ENCODE measurements at regions not wholly inside any gene's neighbourhood (a gene's known extent, or its start where the extent isn't known, plus 50 kb on each side); places are given as distances from the start of the nearest gene placed in this dataset.

- no peak for ATAC-seq
- H3K27ac ChIP-seq, result no peak overlapping the region
- no peak overlapping the region for H3K4me3 ChIP-seq
- 90 to 92% (median 91%) methylated on average over 7 of the region's 7 CpGs for WGBS, 4 donors
- H3K27me3 ChIP-seq, result no peaks in the 10 kb centered on the region
- intact Hi-C loops (cut with DNase I), result no loop called here
- no peaks in the 10 kb centered on the region for H3K9me3 ChIP-seq
- H3K4me1 ChIP-seq, result no peaks in the 10 kb centered on the region
- no peak for DNase-seq
- H3K36me3 ChIP-seq, result no peaks in the 10 kb centered on the region
- TF ChIP-seq POLR2A (IDR thresholded peaks at IDR 0.05) (no peak), CTCF (IDR thresholded peaks at IDR 0.05) (no peak)
These were observed 111.2 kb upstream of the CFAP20DC start for GRCh38 chr3:59161048-59161447.

DNA sequence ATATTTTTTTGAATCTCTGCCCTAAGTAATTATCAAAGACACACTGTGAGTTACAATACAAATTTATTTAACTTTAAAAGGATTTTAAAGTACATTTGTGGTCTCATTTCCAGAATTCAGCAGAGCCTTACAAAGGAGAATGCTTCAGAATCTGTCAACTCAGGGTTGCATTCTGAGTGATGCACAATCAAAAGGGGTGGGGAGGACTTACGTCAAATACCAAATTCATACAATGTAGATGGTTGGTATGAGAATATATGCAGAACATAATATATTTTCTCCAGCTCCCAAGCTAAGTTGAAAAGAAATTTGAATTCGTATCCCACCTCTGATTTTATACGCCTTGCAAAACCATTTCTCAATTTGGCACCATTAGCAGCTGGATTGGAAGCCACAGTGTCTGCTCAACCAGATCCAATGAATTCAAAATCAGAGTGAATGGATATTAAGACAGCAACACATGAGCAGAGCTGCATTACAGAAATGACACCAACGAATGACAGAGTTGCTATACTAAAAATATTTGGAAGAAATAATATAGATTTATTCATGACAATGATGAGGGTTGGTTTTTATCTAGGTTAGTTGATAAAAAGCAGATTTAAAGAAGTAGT lies 110.4 kb upstream of the CFAP20DC start:
- intact Hi-C loops (cut with DNase I), result no loop called here
- ATAC-seq, result no peak

GRCh38 chr3:59153648-59154047 lies 103.8 kb upstream of the CFAP20DC start:
- ATAC-seq, result no peak
- Histone ChIP-seq H3K9me3 (peaks cover 0 to 7% (median under 1%) of the 10 kb centered on the region in 12 donors), H3K4me1 (no peaks in the 10 kb centered on the region), H3K27me3 (no peaks in the 10 kb centered on the region), H3K4me3 (no peak overlapping the region), H3K27ac (no peak overlapping the region), H3K36me3 (no peaks in the 10 kb centered on the region)
- 45 to 71% (median 52%) methylated on average over 1 of the region's 1 CpG for WGBS, 4 donors
- DNase-seq, result no peak
- no peak for TF ChIP-seq POLR2A (IDR thresholded peaks at IDR 0.05)
- intact Hi-C loops (cut with DNase I), result no loop called here

More for the DNA sequence above, 110.4 kb upstream of the CFAP20DC start:
- Histone ChIP-seq H3K36me3 (no peaks in the 10 kb centered on the region), H3K27me3 (no peaks in the 10 kb centered on the region), H3K9me3 (no peaks in the 10 kb centered on the region), H3K27ac (no peak overlapping the region), H3K4me1 (no peaks in the 10 kb centered on the region), H3K4me3 (no peak overlapping the region)
- 85 to 88% (median 86%) methylated on average over 4 of the region's 4 CpGs for WGBS, 4 donors
- no peak for TF ChIP-seq CTCF (IDR thresholded peaks at IDR 0.05)
- no peak for TF ChIP-seq POLR2A (IDR thresholded peaks at IDR 0.05)
- DNase-seq, result no peak

DNA sequence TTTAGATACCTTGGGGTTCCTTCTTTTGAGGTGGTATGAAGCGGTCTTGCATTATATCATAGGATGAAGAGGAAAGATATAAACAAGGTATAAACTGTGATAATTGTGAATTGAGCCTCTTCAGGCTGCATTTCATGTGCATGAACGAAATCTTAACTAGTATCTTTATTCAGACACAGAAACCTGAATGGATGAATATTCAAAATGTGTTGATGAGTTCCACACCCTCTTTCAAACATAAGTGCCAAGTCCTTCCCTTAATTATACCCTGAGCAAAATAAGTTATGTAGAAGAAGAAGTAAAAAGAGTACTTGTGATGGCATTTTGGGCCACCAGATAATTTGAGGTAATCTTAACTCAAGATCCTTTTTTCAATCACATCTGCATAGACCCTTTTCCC lies 103.1 kb upstream of the CFAP20DC start:
- H3K27me3 ChIP-seq, result no peaks in the 10 kb centered on the region
- WGBS, 4 donors, result 64 to 75% (median 70%) methylated on average over 2 of the region's 2 CpGs
- H3K4me1 ChIP-seq, result no peaks in the 10 kb centered on the region
- H3K4me3 ChIP-seq, result no peak overlapping the region
- no peak for ATAC-seq
- H3K27ac ChIP-seq, result no peak overlapping the region
- no peak for DNase-seq
- H3K9me3 ChIP-seq, result peaks cover 0 to 11% (median 2%) of the 10 kb centered on the region in 12 donors
- no peaks in the 10 kb centered on the region for H3K36me3 ChIP-seq
- intact Hi-C loops (cut with DNase I), result no loop called here
- TF ChIP-seq CTCF (IDR thresholded peaks at IDR 0.05), result no peak
- TF ChIP-seq POLR2A (IDR thresholded peaks at IDR 0.05), result no peak

DNA sequence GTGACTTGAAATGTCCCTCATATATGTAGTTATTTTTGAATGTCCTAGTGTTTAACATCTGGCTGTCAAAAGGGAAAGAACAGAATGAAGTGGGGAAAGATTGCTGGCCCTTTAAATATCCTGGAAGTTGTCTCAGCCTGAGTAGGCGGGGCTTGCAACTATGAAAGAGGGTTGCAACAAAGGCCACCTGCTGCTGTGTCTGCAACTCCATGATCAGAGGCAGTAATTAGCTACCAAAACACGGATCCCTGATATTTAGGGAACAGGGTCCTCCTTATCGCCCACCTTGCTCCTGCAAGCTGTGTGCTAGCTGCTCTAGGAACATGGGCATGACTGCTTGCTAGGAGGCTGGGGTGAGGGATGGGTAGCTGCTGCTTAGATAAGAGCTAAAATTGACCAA lies 100.2 kb upstream of the CFAP20DC start:
- intact Hi-C loops (cut with DNase I), result no loop called here
- ATAC-seq, result no peak

More for the DNA sequence above, 100.2 kb upstream of the CFAP20DC start:
- H3K27ac ChIP-seq, result no peak overlapping the region
- H3K4me3 ChIP-seq, result no peak overlapping the region
- H3K36me3 ChIP-seq, result no peaks in the 10 kb centered on the region
- H3K9me3 ChIP-seq, result peaks cover 0 to 21% (median 9%) of the 10 kb centered on the region in 12 donors
- H3K27me3 ChIP-seq, result no peaks in the 10 kb centered on the region
- WGBS, 4 donors, result 40 to 54% (median 48%) methylated on average over 3 of the region's 3 CpGs
- no peaks in the 10 kb centered on the region for H3K4me1 ChIP-seq
- no peak for DNase-seq
- TF ChIP-seq CTCF (IDR thresholded peaks at IDR 0.05) (no peak), POLR2A (IDR thresholded peaks at IDR 0.05) (no peak)

Data from heart left ventricle (tissue), 16 donors.